HepG2 (cell line): ENCODE measurements at regions not wholly inside any gene's neighbourhood (a gene's known extent, or its start where the extent isn't known, plus 50 kb on each side); places are given as distances from the start of the nearest gene placed in this dataset.

Experiments
- ATAC-seq: fragments of 200-7000 bp; cut with Tn5 transposase; 3 replicates; pipeline ENCODE4 v1.9.1; 2020; ENCODE audit warnings: mild to moderate bottlenecking, moderate library complexity
- BruUV-seq: library from RNA; stranded (reverse); fragments of 400-500 nt; replicated peaks from 2 replicates; lab custom pipeline; 2021; lab: Mats Ljungman, UMichigan
- CTCF ChIA-PET: fragments of 300-600 bp; formaldehyde crosslinking; extraction: SDS; loops from one replicate; lab custom pipeline; 2021; ENCODE audit warnings: low total read pairs, inconsistent platforms, low intra/inter-chr PET ratio; lab: Yijun Ruan, JAX
- POLR2A ChIA-PET: fragments of 350-600 bp; sonication (Branson Sonifier 250); formaldehyde crosslinking; loops from one replicate; lab custom pipeline; 2020; ENCODE audit warnings: antibody characterized with exemption, inconsistent platforms; lab: Yijun Ruan, JAX
- DNase-seq: peaks from one replicate; pipeline ENCODE4 v3.0.0-alpha.2; 2015; ENCODE audit warnings: low spot score
- FAIRE-seq: peaks from 3 replicates; lab custom pipeline; 2011; peaks lifted over from hg19 to GRCh38; lab: Jason Lieb, UNC
- H2AFZ ChIP-seq: one replicate; pipeline ENCODE4 v1.6.1; 2011; ENCODE audit warnings: low read length, inconsistent platforms
- H3K27ac ChIP-seq: fragments of 300-600 bp; 3 replicates; pipeline ENCODE4 v1.8.0; 2011; ENCODE audit warnings: mixed run types, mild to moderate bottlenecking, mixed read lengths, low read length, inconsistent platforms; ENCODE audit not compliant: insufficient read depth; ENCODE audit errors: extremely low read length
- H3K27me3 ChIP-seq, 2 experiments: fragments of 200-600 bp in 1 of 2; 2 replicates in 1 of 2; 3 replicates in 1 of 2; pipeline versions ENCODE4 v1.6.0 to v1.8.0; 2011; ENCODE audit warnings: low read length in 2 of 2, mild to moderate bottlenecking in 2 of 2, moderate library complexity in 2 of 2, inconsistent platforms in 1 of 2; ENCODE audit not compliant: insufficient read depth in 2 of 2, control insufficient read depth in 1 of 2
- H3K36me3 ChIP-seq, 2 experiments: fragments of 200-600 bp in 1 of 2; replicated peaks in 1 of 2; 2 replicates in 1 of 2; 3 replicates in 1 of 2; pipeline versions ENCODE4 v1.5.1 to v1.8.0; 2011; ENCODE audit warnings: low read length in 2 of 2, inconsistent platforms in 1 of 2; ENCODE audit not compliant: insufficient read depth in 2 of 2, control insufficient read depth in 1 of 2
- H3K4me1 ChIP-seq: 2 replicates; pipeline ENCODE4 v1.5.1; 2012; ENCODE audit warnings: low read length, inconsistent platforms; ENCODE audit not compliant: insufficient read depth
- H3K4me2 ChIP-seq: 2 replicates; pipeline ENCODE4 v1.6.0; 2011; ENCODE audit warnings: low read depth, low read length, inconsistent platforms
- H3K4me3 ChIP-seq, 3 experiments: fragments of 200-600 bp in 1 of 3; sonication (generic), shearing (Covaris generic) in 1 of 3; replicated peaks in 1 of 3; 2 replicates each; pipeline ENCODE4 v1.5.1; 2011 to 2016; ENCODE audit warnings: low read length in 3 of 3, inconsistent platforms in 2 of 3, low read depth in 2 of 3, mild to moderate bottlenecking in 2 of 3, control low read depth in 1 of 3, mixed read lengths in 1 of 3; ENCODE audit not compliant: insufficient read depth in 1 of 3
- H3K79me2 ChIP-seq: one replicate; pipeline ENCODE4 v1.6.1; 2011; ENCODE audit warnings: low read length, inconsistent platforms; ENCODE audit not compliant: insufficient read depth
- H3K9ac ChIP-seq: 2 replicates; pipeline ENCODE4 v1.6.0; 2011; ENCODE audit warnings: mild to moderate bottlenecking, low read depth, low read length, inconsistent platforms; ENCODE audit not compliant: insufficient read depth
- H3K9me3 ChIP-seq: 2 replicates; pipeline ENCODE4 v1.5.1; 2012; ENCODE audit warnings: mild to moderate bottlenecking, low read length
- H4K20me1 ChIP-seq: 2 replicates; pipeline ENCODE4 v1.6.0; 2011; ENCODE audit warnings: inconsistent platforms, mild to moderate bottlenecking, low read length, moderate library complexity; ENCODE audit not compliant: insufficient read depth
- AKNA ChIP-seq: sonication (generic); formaldehyde crosslinking; IDR thresholded peaks from 2 replicates; pipeline ENCODE4 v1.4.0; 2020; ENCODE audit warnings: missing genetic modification reagents, borderline replicate concordance
- ARNT2 ChIP-seq: sonication (generic); formaldehyde crosslinking; IDR thresholded peaks from 2 replicates; pipeline ENCODE4 v1.8.0; 2022; ENCODE audit warnings: mild to moderate bottlenecking, low read depth, missing genetic modification reagents, moderate library complexity
- HMGA1 ChIP-seq: sonication (generic); formaldehyde crosslinking; conservative IDR thresholded peaks from 2 replicates; pipeline ENCODE4 v1.4.0; 2020; ENCODE audit warnings: missing genetic modification reagents
- MIER3 ChIP-seq: IDR thresholded peaks from 2 replicates; pipeline ENCODE4 v1.6.1; 2016; ENCODE audit warnings: missing compliant biosample characterization, borderline replicate concordance
- MXI1 ChIP-seq: IDR thresholded peaks from 3 replicates; pipeline ENCODE4 v1.6.1; 2012; ENCODE audit warnings: low read depth, low read length, inconsistent platforms, borderline replicate concordance
- NFATC3 ChIP-seq: sonication (generic); formaldehyde crosslinking; IDR thresholded peaks from 2 replicates; pipeline ENCODE4 v1.5.1; 2020; ENCODE audit warnings: mild to moderate bottlenecking, missing genetic modification reagents
- NKX3-1 ChIP-seq: sonication (generic); formaldehyde crosslinking; IDR thresholded peaks from 2 replicates; pipeline ENCODE4 v1.5.0; 2020; ENCODE audit warnings: missing genetic modification reagents
- PPARG ChIP-seq: conservative IDR thresholded peaks from 2 replicates; pipeline ENCODE4 v1.6.1; 2016; ENCODE audit warnings: missing biosample characterization, missing genetic modification reagents
- RFX1 ChIP-seq: fragments of 450-650 bp; IDR thresholded peaks from 2 replicates; pipeline ENCODE4 v1.6.1; 2017
- SIN3A ChIP-seq: IDR thresholded peaks from 2 replicates; pipeline ENCODE4 v1.6.1; 2011; ENCODE audit warnings: low read depth, mild to moderate bottlenecking, control low read depth, low read length, borderline replicate concordance
- SMARCE1 ChIP-seq: fragments of 450-650 bp; IDR thresholded peaks from 2 replicates; pipeline ENCODE4 v1.6.1; 2017; ENCODE audit warnings: borderline replicate concordance
- STAT5B ChIP-seq: sonication (generic); formaldehyde crosslinking; IDR thresholded peaks from 2 replicates; pipeline ENCODE4 v1.4.0; 2020; ENCODE audit warnings: missing genetic modification reagents
- ZBTB3 ChIP-seq: sonication (generic); formaldehyde crosslinking; IDR thresholded peaks from 2 replicates; pipeline ENCODE4 v1.4.0; 2020; ENCODE audit warnings: low read depth, mild to moderate bottlenecking, moderate library complexity, missing genetic modification reagents, borderline replicate concordance
- ZFP1 ChIP-seq: IDR thresholded peaks from 2 replicates; pipeline ENCODE4 v1.6.1; 2016
- ZNF3 ChIP-seq: IDR thresholded peaks from 2 replicates; pipeline ENCODE4 v1.7.0; 2017; ENCODE audit warnings: inconsistent platforms
- ZNF367 ChIP-seq: sonication (generic); formaldehyde crosslinking; IDR thresholded peaks from 2 replicates; pipeline ENCODE4 v1.4.0; 2020; ENCODE audit warnings: missing genetic modification reagents, borderline replicate concordance
- ZNF383 ChIP-seq: sonication (generic); formaldehyde crosslinking; IDR thresholded peaks from 2 replicates; pipeline ENCODE4 v1.4.0; 2020; ENCODE audit warnings: missing genetic modification reagents, mild to moderate bottlenecking, borderline replicate concordance
- ZNF720 ChIP-seq: sonication (generic); formaldehyde crosslinking; IDR thresholded peaks from 2 replicates; pipeline ENCODE4 v1.4.0; 2020; ENCODE audit warnings: missing genetic modification reagents
- ZNF781 ChIP-seq: sonication (generic); formaldehyde crosslinking; IDR thresholded peaks from 2 replicates; pipeline ENCODE4 v1.5.1; 2020; ENCODE audit warnings: borderline replicate concordance, mild to moderate bottlenecking, missing genetic modification reagents; ENCODE audit errors: not compliant biosample characterization
- WGBS: methylation state at CpG from one replicate; pipeline ENCODE4 v1.1.6; 2017; ENCODE audit warnings: low lambda C conversion rate; 5-methylcytosine and 5-hydroxymethylcytosine counted together
- in situ Hi-C: cut with HindIII; loops from 2 replicates; pipeline ENCODE4 v1.10.0; 2017; ENCODE audit warnings: low pct_unique_long_range_greater_than_20kb; ENCODE audit not compliant: extremely low pct_ligation_motif_present
- intact Hi-C: fragments of 100-400 bp; cut with micrococcal nuclease; formaldehyde crosslinking; loops from one replicate; pipeline ENCODE4 v1.10.0; 2022; ENCODE audit not compliant: unreplicated experiment

GRCh38 chr3:102736288-102736974 is 301.6 kb downstream of the ZPLD1 start:
- TF ChIP-seq ZNF781 (no peak), MIER3 (no peak), ARNT2 (no peak), STAT5B (no peak), HMGA1 (CRISPR knock-in tag) (no peak), PPARG (no peak), NKX3-1 (CRISPR knock-in tag) (no peak), ZNF367 (CRISPR knock-in tag) (no peak), ZFP1 (no peak), RFX1 (no peak), ZNF3 (CRISPR knock-in tag) (no peak), ZNF720 (CRISPR knock-in tag) (no peak), MXI1 (no peak), SMARCE1 (no peak)
- ChIA-PET POLR2A (no interaction called here), CTCF (no interaction called here)
- 33% methylated on average over 1 of the region's 8 CpGs for WGBS
- FAIRE-seq: no peak
- in situ Hi-C loops: no loop called here
- intact Hi-C loops: no loop called here
- ATAC-seq: no peak; the same call in 2 of the 3 replicates
- Histone ChIP-seq H4K20me1 (no peaks in the 10 kb centered on the region), H3K27me3 (no peaks in the 10 kb centered on the region), H3K4me3 (no peak overlapping the region), H3K4me2 (no peak overlapping the region), H3K36me3 (no peaks in the 10 kb centered on the region), H2AFZ (no peak overlapping the region), H3K27ac (no peak overlapping the region), H3K9me3 (no peaks in the 10 kb centered on the region), H3K79me2 (no peaks in the 10 kb centered on the region), H3K9ac (no peak overlapping the region), H3K4me1 (no peaks in the 10 kb centered on the region)
- no peak for DNase-seq
- no TSS peak for BruUV-seq

DNA sequence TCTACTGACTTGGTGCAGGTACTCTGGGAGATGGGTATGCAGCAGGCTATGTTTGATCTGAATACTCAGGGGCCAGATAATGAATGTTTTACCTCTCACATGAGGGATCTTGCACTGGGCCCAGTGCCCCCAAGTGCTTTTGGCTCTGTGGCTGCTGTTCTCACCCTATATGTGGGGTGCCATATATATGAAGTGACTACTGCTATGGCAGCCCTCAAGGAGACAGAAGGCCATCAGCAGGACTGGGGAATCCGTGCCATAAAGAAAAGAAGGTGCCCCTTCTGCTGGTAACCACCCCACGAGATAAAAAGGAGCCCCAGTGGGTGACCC is 302.1 kb downstream of the ZPLD1 start:
- in situ Hi-C loops: no loop called here
- Histone ChIP-seq H3K4me1 (no peaks in the 10 kb centered on the region), H3K9me3 (no peaks in the 10 kb centered on the region), H2AFZ (no peak overlapping the region), H4K20me1 (no peaks in the 10 kb centered on the region), H3K9ac (no peak overlapping the region), H3K79me2 (no peaks in the 10 kb centered on the region), H3K27ac (no peak overlapping the region), H3K27me3 (no peaks in the 10 kb centered on the region), H3K4me3 (no peak overlapping the region), H3K4me2 (no peak overlapping the region), H3K36me3 (no peaks in the 10 kb centered on the region)
- POLR2A ChIA-PET: no interaction called here
- no peak for ATAC-seq
- intact Hi-C loops: no loop called here
- no TSS peak for BruUV-seq
- WGBS: 0% methylated on average over 2 of the region's 2 CpGs
- FAIRE-seq: no peak
- CTCF ChIA-PET: no interaction called here
- DNase-seq: no peak
- TF ChIP-seq NFATC3 (no peak), ZBTB3 (no peak), ZNF367 (CRISPR knock-in tag) (no peak), SIN3A (no peak), AKNA (CRISPR knock-in tag) (no peak), ZNF383 (no peak)
